Thyroid gland (tissue), 4 donors: ENCODE measurements at regions not wholly inside any gene's neighbourhood (a gene's known extent, or its start where the extent isn't known, plus 50 kb on each side); places are given as distances from the start of the nearest gene placed in this dataset.

Experiments used
- CTCF ChIP-seq, 6 experiments: fragments of 200-600 bp in 3 of 6; fragments of 450-650 bp in 3 of 6; sonication (generic) in 3 of 6; IDR thresholded peaks; one replicate each; pipeline ENCODE4 v1.5.1; 2016 to 2019; ENCODE audit warnings: antibody characterized with exemption in 6 of 6, mild to moderate bottlenecking in 2 of 6, inconsistent platforms in 1 of 6, moderate library complexity in 1 of 6
- POLR2A ChIP-seq, 2 donors: fragments of 450-650 bp; IDR thresholded peaks; one replicate each; pipeline ENCODE4 v1.6.1; 2017; ENCODE audit warnings: antibody characterized with exemption in 2 of 2, mild to moderate bottlenecking in 2 of 2, moderate library complexity in 1 of 2

- TF ChIP-seq CTCF (IDR thresholded peaks at IDR 0.05) (no peak), POLR2A (IDR thresholded peaks at IDR 0.05) (no peak)
Measured at GRCh38 chr1:209342441-209343175, 240.9 kb upstream of the CAMK1G start.
